Pulmonary artery endothelial cell (primary cell): ENCODE measurements at regions not wholly inside any gene's neighbourhood (a gene's known extent, or its start where the extent isn't known, plus 50 kb on each side); places are given as distances from the start of the nearest gene placed in this dataset.
"Not testable (repeated sequence)": the region's sequence is repeated elsewhere in the genome, so short reads cannot be mapped to it uniquely, and the experiment has no call there.

Experiments used
- DNase-seq: peaks from one replicate; pipeline ENCODE4 v3.0.0-alpha.2; 2011; ENCODE audit warnings: low read depth, low spot score

DNA sequence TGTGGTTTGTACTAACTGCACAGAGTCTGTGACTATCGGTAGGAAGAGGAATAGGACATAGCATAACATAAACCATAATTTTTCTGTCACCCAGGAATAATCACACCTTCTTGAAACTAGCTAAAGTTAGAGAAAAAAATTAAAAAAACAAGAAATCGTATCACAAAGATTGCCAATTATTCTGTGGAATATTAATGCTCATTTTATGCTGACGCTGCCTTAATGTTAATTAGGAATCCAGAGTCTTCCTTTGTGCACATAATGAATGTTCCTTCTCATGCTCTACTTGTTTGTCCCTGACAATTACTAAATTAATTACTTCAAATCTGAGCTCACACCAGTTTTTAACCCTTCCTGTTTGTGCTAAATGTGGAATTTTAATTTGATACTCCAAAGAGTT is 772.7 kb upstream of the EPHA5 start:
- DNase-seq: no peak

DNA sequence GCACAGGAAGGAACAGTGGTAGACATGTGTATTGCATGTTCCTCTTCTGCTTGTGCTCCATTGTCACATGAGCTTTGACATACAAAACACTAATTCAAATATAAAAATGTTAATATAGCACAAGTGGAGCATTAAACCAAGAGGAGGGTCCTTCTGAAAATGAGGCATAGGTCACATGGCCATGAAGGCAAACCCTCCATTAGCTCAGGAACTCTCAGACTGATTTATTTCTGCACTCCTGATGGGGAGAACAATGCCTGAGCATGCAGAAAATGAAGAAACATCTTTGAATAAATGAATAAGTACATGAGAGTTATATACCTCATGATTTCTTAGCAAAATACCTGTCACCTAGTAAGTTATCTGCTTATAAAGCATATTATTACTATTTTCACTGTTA is 769.2 kb upstream of the EPHA5 start:
- no peak for DNase-seq

DNA sequence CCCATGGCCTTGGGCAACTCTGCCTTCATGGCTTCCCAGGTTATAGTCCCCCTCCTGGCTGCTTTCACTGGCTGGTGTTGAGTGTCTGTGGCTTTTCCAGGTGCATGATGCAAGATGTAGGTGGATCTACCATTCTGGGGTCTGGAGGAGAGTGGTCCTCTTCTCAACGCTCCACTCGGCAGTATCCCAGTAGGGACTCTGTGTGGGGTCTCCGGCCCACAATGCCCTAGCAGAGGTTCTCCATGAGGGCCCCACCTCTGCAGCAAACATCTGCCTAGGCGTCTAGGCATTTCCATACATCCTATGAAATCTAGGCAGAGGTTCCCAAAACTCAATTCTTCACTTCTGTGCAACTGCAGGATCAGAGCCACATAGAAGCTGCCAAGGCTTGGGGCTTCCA is 763.4 kb upstream of the EPHA5 start:
- DNase-seq: no peak

DNA sequence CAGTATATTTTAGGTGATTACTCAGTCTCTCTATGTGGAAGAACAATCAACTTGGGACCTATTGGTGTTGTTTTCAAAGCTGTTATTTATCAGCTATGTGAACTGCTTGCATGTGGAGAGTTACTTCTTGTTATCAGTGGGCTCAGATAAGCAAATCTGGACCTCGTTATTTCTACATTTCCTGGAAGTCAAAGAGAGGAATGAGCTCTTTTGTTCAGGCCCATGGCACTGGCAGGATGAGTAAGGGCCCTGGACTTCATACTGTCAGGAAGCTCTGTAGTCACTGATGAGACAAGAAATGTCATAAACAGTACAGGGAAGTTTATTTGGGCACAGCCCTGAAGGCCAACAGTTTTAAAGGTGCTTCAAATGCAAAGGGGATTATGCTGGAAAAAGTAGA is 760.6 kb upstream of the EPHA5 start:
- DNase-seq: peak; percentile 54

DNA sequence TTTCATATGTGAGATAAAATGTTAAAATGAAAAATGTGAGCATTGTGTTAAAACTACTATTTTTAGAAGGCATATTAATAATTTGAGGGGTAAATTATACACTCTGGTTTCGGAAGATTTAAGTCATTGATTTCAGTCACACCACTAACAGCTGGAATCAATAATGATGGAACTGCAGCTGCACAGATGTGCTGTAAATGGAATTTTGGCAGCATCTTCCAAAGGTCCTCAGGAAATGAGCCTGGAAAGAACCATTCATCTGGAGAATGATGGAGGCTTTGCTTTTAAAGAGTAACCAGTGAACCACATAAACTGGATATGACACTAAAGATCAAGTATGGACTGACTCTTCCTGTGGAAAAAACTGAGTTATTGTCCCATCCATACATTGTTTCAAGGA is 759.0 kb upstream of the EPHA5 start:
- no peak for DNase-seq

DNA sequence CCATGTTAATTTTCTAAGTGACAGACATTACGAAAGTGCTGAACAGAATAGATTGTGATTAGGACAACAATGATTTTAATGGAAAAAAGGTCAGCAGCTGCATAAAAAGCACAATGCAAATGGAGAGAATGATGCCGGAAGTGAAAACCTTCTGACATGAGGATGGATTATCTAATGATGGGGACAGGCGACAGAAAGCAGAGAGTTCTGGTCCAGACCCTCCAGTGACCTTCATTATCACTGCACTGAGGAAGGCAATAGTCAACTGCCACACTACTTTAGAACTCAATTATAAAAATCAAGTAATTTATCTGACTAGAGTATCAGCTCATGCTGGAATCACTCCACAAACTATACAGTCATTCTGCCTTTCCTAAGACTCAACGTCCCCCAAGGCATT is 746.1 kb upstream of the EPHA5 start:
- no peak for DNase-seq

DNA sequence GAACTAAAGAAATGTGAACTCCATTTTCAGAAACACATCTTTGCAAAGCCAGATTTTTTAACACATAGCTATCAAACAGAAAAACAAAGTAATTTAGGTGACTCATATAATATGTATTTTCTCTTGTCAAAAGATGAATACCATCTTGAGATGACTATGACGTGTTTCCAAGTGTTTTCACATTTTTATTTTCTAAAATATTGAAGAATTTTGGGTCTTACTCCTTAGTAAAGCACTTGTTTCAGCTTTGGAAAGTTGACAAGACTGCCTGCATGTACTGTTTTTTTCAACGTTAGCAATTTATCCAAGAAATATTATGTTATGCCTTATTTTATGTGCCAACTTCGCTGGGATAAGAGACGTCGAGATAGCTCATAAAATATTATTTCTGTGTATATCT is 733.9 kb upstream of the EPHA5 start:
- DNase-seq: no peak

DNA sequence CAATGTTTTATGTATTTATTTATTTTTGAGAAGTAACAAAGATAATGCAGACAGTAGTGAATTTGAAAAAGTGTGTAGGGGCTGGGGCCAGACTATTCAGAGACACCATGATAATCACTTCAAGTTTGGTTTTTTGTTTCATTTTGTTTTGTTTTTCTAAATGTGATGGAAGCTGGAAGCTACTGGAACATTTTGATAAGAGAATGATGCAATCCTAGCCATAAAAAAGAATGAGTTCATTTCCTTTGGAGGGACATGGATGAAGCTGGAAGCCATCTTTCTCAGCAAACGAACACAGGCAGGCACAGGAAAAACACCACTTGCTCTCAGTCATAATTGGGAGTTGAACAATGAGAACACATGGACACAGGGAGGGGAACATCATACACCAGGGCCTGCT is 706.6 kb upstream of the EPHA5 start:
- no peak for DNase-seq

DNA sequence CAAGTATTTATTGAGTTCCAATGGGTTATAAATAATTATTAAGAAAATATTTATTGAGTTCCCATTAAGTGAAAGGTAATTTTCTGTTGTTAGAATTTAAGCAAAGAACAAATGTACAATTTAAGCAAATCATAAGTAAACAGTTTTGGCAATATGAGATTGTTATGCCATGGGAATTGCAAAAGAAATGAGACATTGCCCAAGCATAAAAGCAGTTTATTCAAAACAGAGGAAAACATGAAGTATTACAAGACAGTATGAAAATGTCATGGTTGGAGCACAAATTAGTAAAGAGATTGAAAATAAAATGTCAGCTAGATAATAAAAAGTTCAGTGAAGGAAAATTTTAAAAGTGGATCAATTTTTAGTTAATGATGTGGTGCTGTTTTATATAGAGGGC is 706.1 kb upstream of the EPHA5 start:
- DNase-seq: no peak

DNA sequence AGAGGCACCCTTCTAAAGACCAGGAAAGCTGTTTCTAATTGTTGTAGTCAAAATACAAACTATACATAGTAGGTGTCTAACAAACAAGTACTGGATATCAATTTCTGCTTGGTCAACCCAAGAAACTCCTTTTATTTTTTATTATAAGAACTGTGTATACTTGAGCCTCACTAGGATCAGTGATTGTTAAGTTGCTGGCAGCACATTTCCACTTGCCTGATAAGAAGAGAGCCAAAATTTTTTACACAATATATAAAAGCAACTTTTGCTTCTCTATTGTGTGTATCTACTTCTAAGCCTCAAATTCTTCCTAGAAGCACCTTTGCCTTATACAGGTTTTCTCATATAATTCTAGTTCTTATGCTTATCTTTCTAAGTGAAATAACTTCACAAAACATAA is 703.0 kb upstream of the EPHA5 start:
- no peak for DNase-seq

DNA sequence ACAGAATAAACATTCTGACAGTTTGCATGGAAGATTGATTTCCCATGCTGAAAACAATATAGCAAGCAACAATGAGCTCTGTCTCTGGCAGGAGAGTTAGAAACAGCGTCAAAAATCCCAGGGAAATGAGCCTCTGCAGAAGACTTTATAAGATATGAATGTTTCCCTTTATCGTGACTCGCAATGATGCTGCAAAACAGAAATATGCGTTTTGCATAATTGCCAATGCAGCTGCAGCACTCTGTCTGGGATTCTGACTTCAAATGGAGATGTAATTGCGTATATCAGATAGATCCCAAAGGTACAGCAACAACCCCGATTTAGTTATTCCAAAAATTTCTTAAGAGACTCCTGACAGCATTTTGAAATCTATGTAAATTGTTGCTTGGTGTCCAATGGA is 702.4 kb upstream of the EPHA5 start:
- DNase-seq: no peak

DNA sequence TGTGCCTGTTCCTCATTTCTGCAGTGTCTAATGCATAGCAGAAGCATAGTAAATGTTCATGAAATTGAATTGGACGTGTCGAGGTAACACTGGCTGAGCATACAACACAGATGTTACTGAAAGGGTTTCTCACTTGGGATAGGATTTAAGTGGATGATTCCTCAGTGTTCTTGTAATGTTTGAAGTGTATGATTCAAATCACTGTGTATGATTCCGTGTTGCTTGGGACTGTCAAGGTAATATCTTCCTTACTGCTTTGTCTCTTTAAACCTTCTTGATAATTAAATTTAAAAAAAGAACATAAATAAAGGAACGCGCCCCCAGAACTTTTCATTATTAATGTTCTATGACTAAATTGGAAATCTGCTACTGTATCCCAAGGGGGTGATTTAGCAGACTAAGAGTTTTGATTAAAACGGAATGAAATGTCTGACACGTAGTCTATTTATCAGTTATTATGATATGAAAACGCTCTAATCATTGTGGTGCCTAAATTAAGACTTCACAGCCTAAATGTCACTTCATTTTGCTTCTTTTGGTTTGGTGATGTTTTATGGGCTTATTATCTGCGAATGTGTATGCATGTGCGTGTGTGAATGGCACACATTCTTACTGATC is 696.9 kb upstream of the EPHA5 start:
- DNase-seq: no peak

DNA sequence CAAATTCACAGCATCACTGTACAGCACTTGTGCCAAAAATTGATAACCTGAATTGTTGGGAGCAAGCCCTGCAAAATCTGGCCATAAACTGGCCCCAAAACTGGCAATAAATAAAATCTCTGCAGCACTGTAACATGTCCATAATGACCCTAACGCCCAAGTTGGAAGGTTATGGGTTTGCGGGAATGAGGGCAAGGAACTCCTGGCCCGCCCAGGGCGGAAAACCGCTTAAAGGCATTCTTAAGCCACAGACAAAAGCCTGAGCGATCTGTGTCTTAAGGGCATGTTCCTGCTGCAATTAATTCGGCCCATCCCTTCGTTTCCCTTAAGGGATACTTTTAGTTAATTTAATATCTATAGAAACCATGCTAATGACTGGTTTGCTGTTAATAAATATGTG is 690.1 kb upstream of the EPHA5 start:
- not testable (repeated sequence) for DNase-seq

DNA sequence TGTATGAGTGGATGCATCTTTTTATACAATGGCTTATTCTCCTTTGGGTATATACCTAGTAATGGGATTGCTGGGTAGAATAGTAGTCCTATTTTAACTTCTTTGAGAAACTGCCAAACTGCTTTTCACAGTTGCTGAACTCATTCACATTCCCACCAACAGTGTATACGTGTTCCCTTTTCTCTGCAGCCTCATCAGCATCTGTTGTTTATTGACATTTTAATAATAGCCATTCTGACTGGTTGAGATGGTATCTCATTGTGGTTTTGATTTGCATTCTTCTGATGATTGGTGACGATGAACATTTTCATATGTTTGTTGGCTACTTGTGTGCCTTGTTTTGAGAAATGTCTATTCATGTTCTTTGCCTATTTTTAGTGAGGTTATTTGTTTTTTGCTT is 687.0 kb upstream of the EPHA5 start:
- DNase-seq: no peak

DNA sequence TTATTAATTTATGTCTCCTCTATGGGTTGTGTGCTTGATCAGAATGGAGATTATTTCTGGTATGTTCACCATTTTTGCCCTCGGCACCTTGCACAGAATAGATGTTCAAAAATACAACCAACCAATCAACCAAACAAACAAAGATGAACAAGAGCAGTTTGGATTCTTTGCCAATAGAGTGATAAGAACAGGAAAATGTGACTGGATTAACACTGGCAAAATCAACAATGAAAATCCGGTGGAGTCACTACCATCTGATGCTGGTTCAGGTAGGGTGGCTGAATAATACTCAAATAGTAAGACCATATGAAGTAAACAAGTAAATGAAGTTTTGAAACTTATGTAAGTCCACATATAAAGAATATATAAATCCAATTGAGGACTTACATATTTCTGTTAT is 685.0 kb upstream of the EPHA5 start:
- no peak for DNase-seq

DNA sequence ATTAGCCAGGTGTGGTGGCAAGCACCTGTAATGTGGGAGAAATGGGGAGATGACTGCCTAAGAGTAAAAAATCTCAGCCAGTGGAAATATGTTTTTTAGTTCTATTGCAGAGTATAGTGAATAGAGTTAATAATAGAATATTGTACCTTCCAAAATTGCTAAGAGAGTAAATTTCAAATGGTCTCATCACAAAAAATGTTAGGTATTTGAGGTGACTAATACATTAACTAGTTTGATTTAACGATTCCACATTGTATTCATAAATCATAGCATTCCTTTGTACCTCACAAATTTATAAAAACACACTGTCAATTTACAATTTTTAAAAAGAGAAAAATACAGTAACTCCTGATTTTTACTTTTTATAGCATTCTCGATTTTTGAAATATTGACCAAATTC is 681.5 kb upstream of the EPHA5 start:
- DNase-seq: no peak

DNA sequence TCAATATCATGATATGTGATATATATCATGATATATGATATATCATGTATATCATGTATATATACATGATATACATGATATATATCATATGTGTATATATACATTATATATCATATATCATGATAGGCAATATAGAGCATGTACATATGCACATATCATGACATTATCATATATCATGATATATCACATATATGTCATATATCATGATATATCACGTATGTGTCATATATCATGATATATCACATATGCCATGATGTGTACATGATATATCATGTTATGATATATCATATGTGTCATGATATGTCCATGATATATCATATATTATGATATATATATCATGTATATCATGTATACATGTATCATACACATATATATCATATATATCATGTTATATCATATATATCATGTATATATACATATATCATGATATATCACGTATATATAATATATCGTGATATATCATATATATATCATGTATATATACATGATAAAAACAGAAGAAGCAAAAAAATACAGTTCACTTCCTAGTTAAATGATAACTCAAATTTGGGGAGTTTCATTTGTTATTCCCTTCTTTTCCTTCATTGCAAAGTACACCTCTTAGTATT is 670.1 kb upstream of the EPHA5 start:
- DNase-seq: no peak

DNA sequence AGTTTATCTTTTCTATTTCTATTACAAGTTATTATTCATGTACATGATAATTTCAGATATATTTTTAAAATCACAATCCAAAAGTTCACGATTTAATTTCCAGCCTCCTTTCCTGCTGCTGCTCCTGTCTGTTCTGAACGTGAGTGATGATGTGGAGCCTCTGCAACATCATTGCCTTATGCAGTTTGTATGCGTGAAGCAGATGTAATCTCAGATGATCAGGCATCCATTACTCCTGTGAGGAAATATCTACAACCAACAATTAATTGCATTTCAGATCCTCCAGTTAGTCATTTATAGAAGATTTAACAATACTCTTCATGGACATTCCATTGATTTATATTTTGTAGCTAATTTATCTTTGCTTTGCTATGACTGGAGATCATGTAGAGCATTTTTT is 668.7 kb upstream of the EPHA5 start:
- DNase-seq: no peak

DNA sequence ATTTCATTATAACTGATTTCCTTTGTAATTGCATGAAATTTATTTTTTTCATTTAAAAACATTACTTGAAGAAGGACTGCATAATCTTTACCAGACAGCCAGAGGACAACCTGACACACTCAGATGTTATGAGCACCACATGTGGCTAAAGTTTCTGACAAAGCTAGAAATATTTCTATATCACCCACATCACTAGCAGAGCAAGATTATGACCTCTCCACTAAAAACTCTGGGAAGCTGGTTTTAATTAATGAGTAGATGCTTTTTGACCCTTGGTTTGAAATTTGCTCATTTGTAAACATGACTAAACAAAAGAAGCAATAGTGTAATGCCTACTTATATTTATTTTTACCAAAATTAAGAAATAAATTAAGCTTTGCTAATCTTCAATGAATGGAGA is 661.5 kb upstream of the EPHA5 start:
- no peak for DNase-seq

DNA sequence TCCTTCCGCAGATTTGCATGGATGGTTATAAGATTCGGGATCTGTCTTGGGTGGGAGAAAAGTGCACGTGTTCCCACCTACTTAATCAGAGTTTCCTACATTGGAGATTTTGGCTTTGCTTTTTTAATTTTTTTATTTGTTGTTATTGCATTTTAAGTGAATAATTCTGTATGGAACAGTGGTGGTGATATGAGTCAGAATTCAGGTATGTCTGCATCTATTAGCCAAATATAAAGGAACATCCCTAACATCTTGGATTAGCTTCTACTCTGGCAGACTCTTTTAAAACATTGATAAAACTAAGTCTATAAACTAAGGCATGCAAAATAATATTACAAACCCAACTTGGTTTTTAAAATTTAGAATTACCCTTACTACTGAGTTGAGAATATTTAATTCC is 659.8 kb upstream of the EPHA5 start:
- no peak for DNase-seq

DNA sequence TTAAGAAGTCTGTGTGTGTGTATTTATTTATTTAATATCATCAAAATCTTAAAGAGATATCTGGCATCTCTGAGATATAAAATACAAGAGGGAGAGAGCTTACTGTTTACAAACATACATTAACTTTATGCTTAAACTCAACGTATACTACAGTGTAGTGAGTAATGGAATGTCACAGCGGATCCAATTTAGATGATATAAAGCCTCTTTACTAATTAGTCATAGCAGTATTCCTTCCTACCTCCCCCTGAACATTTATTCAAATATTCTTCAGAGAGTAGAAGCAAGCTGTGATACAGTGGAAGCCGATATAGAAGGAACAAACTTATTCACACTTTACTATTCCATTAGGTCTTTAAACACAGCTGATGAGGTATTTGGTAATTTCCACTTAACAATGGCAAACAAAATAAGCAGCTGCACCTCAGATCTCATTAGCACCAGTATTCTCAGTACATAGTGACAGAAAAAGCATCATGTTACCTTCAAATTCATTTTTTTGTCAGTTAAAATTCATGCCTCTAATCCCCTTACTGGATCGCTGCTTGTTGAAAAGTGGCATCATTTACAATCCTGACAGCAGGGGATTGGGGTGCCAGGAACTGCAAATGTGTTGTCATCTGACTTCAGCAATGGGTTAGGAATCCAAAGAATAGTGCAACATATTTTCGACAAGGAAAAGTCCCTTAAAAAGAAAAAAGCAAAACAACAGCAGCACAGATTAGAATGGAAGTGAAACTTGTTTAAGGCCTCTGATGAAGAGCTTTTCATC is 658.7 kb upstream of the EPHA5 start:
- DNase-seq: no peak

DNA sequence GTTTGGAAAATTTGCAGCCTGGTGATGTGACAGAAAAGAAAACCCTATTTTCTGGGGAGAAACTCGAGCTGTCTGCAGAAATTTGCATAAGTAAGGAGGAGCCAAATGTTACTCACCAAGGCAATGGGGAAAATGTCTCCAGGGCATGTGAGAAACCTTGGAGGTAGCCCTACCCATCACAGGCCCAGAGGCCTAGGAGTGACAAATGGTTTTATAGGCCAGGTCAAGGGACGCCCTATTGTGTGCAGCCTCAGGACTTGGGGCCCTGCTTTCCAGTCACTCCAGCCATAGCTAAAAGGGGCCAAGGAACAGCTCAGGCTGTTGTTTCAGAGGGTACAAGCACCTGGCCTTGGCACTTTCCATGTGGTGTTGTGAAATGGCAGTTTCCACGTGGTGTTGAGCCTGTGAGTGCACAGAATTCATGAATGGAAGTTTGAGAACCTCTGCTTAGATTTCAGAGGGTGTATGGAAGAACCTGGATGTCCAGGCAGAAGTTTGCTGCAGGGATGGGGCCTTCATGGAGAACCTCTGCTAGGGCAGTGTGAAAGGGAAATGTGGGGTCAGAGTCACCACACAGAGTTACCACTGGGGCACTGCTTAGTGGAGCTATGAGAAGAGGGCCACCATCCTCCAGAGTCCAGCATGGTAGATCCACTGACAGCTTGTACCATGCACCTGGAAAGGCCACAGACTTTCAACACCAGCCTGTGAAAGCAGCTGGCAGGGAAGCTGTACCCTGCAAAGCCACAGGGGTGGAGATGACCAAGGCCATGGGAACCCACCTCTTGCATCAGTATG is 637.6 kb upstream of the EPHA5 start:
- DNase-seq: no peak
